Small intestine (tissue), 7 donors: ENCODE measurements at regions not wholly inside any gene's neighbourhood (a gene's known extent, or its start where the extent isn't known, plus 50 kb on each side); places are given as distances from the start of the nearest gene placed in this dataset.
A peak's percentile ranks its signal among the peaks of the same experiment; 100 is the strongest.

Experiments
- DNase-seq, 2 donors: peaks; one replicate each; pipeline versions ENCODE4 v3.0.0 to v3.0.0-alpha.2; 2013
- FAIRE-seq: peaks from 2 replicates; lab custom pipeline; 2012; peaks lifted over from hg19 to GRCh38; lab: Jason Lieb, UNC
- H3K27ac ChIP-seq, 3 donors: one replicate each; pipeline ENCODE4 v1.5.1; 2013; ENCODE audit warnings: low read length in 2 of 3, mild to moderate bottlenecking in 2 of 3, control low read depth in 1 of 3, inconsistent platforms in 1 of 3, low read depth in 1 of 3, moderate library complexity in 1 of 3
- H3K27me3 ChIP-seq, 3 donors: one replicate each; pipeline ENCODE4 v1.6.1; 2013; ENCODE audit warnings: low read length in 3 of 3, inconsistent platforms in 1 of 3; ENCODE audit not compliant: control insufficient read depth in 3 of 3, insufficient read depth in 3 of 3
- H3K36me3 ChIP-seq, 3 donors: one replicate each; pipeline ENCODE4 v1.6.1; 2013; ENCODE audit warnings: low read length in 3 of 3, inconsistent platforms in 1 of 3, low read depth in 1 of 3, mild to moderate bottlenecking in 1 of 3, moderate library complexity in 1 of 3; ENCODE audit not compliant: control insufficient read depth in 3 of 3, insufficient read depth in 2 of 3
- H3K4me1 ChIP-seq, 3 donors: one replicate each; pipeline ENCODE4 v1.6.1; 2013; ENCODE audit warnings: low read length in 2 of 3, inconsistent platforms in 1 of 3, low read depth in 1 of 3, mild to moderate bottlenecking in 1 of 3, moderate library complexity in 1 of 3; ENCODE audit not compliant: control insufficient read depth in 3 of 3, insufficient read depth in 2 of 3
- H3K4me3 ChIP-seq, 3 donors: one replicate each; pipeline ENCODE4 v1.5.1; 2013; ENCODE audit warnings: low read length in 3 of 3, control low read depth in 1 of 3, inconsistent platforms in 1 of 3, low read depth in 1 of 3, mild to moderate bottlenecking in 1 of 3, moderate library complexity in 1 of 3
- H3K9me3 ChIP-seq, 2 donors: one replicate each; pipeline ENCODE4 v1.6.1; 2013; ENCODE audit warnings: low read depth in 1 of 2, low read length in 1 of 2; ENCODE audit not compliant: control insufficient read depth in 2 of 2, insufficient read depth in 1 of 2
- WGBS, 3 donors: extraction: QIAGEN DNeasy Blood & Tissue Kit; methylation state at CpG; one replicate each; pipeline ENCODE4 v1.1.7; 2013; 5-methylcytosine and 5-hydroxymethylcytosine counted together
- donor health status: healthy with polysubstance abuse.
- donor health status: control.
- donor health status: control.
- donor health status: Bipolar disorder and iron deficiency.
- donor health status: healthy.

DNA sequence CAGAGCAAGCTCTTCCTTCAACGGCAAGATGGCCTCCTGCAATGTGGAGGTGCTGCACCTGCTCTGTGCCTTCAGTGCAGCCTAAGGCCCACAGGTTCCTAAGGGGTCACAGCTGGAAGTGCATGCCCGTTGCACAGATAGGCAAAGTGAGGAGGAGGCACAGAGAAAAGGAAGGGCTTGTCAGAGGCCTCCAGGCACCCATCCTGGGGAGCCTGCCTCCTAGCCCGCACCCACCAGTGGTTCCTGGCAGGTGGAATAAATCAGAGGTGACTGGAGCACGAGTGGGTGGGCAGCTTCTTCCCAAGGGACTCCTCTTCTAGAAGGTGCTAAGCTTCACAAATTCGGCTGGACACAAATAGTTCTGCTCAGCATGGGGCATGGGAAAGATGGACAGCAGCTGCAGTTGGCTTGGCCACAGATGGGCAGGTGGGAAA is 52.8 kb upstream of the STXBP1 start:
- no peaks in the 10 kb centered on the region for H3K27me3 ChIP-seq
- H3K36me3 ChIP-seq, result peaks cover 0 to 89% (median 4%) of the 10 kb centered on the region in 3 donors
- no peak overlapping the region for H3K27ac ChIP-seq
- FAIRE-seq, result no peak
- DNase-seq, result no peak
- H3K9me3 ChIP-seq, result no peaks in the 10 kb centered on the region
- 68 to 74% (median 73%) methylated on average over 4 to 5 of the region's 5 CpGs for WGBS, 3 donors
- peaks cover 4 to 53% (median 21%) of the 10 kb centered on the region in 3 donors for H3K4me1 ChIP-seq
- no peak overlapping the region for H3K4me3 ChIP-seq

DNA sequence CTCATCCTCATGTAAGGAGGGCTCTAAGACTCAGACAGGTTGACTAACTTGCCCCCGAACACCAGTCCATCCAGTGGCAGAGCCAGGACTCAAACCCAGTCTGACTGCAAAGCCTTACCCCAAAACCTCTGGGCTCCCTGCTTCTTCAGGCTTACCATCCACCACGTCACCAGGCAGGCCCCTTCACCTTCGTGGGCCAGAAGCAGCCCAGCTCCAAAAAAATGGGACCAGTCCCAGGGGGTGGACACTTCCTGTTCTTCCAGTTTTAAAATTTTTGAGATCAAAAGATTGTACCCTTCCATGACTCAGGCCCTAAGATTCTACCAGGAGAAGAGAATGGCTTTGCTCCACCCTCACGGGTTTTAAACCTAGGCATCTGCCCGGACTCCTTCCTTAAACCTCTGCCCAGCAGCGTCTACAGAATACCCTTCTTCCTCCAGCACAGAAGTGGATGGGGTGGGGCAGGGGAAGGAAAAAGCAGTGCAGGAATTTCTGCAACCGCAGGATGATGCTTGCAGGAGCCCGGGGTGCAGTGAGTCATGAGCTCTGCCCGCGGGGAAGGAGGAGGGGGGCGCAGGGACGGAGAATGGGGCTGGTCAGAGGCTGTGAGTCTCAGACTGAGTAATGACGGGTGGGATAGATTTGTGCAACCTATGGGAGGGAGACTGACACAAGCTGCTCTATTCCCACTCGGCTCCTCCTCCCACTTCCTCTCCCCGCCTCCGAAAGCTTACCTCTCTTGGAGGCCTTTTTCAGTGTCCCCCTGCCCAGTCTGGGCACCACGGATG is 50.4 kb upstream of the STXBP1 start:
- DNase-seq, result peak; percentile 36 to 57
- 28 to 43% (median 37%) methylated on average over 17 of the region's 17 CpGs for WGBS, 3 donors
- Histone ChIP-seq H3K27ac (peak overlapping the region in 2 of 3 donors; percentile 71 to 91), H3K36me3 (peaks cover 0 to 89% (median 4%) of the 10 kb centered on the region in 3 donors), H3K9me3 (no peaks in the 10 kb centered on the region), H3K27me3 (no peaks in the 10 kb centered on the region), H3K4me1 (peaks cover 4 to 51% (median 14%) of the 10 kb centered on the region in 3 donors), H3K4me3 (no peak overlapping the region)
- no peak for FAIRE-seq
